ENCODE measurements at regions not wholly inside any gene's neighbourhood (a gene's known extent, or its start where the extent isn't known, plus 50 kb on each side); places are given as distances from the start of the nearest gene placed in this dataset.

DNA sequence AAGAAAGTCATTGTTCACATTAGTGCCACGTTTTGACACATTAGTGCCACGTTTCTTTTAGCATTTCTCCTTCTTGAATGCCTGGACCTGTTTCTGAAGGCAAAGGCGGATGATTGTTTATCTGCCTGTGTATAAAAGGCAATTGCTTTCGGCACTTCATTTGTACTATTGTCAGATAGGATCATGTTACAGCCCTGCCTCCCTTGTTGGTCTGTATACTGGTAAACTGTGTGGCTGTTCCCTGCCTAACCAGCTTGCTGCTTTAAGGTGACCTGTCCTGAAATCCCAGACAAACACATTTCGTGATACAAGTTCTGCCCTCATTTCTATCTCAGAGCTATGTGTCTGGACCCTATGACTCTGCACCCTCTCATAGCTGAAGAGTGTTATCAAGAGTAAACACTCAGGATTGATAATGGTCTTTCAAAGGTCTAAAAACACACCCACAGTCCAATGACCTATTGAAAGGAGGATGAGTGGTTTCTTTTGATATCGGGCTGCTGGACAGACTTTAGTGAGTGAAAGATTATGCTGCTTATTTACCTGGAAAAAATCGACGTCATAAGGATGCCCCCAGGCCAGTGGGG lies 276.3 kb upstream of the MCTP2 start:
- TF ChIP-seq, protein P1, sequence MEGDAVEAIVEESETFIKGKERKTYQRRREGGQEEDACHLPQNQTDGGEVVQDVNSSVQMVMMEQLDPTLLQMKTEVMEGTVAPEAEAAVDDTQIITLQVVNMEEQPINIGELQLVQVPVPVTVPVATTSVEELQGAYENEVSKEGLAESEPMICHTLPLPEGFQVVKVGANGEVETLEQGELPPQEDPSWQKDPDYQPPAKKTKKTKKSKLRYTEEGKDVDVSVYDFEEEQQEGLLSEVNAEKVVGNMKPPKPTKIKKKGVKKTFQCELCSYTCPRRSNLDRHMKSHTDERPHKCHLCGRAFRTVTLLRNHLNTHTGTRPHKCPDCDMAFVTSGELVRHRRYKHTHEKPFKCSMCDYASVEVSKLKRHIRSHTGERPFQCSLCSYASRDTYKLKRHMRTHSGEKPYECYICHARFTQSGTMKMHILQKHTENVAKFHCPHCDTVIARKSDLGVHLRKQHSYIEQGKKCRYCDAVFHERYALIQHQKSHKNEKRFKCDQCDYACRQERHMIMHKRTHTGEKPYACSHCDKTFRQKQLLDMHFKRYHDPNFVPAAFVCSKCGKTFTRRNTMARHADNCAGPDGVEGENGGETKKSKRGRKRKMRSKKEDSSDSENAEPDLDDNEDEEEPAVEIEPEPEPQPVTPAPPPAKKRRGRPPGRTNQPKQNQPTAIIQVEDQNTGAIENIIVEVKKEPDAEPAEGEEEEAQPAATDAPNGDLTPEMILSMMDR (IDR thresholded peaks at IDR 0.05; ENCODE audit: unreplicated experiment): no peak
- intact Hi-C loops (cut with micrococcal nuclease; ENCODE audit: unreplicated experiment): no loop called here
- H3K27ac Mint-ChIP-seq (ENCODE audit: unreplicated experiment): no peak overlapping the region
- no peaks in the 10 kb centered on the region for H3K27me3 Mint-ChIP-seq (ENCODE audit: unreplicated experiment)
- no peaks in the 10 kb centered on the region for H3K9me3 Mint-ChIP-seq (ENCODE audit: low read depth, unreplicated experiment)
- no TSS peak for BruUV-seq (replicated peaks)
- H3K4me1 Mint-ChIP-seq (ENCODE audit: low read depth, unreplicated experiment): no peaks in the 10 kb centered on the region
- no peak for DNase-seq
- CTCF ChIA-PET: no interaction called here
- H3K36me3 Mint-ChIP-seq (ENCODE audit: insufficient read depth, unreplicated experiment): no peaks in the 10 kb centered on the region
- H3K4me3 Mint-ChIP-seq (ENCODE audit: low read depth, unreplicated experiment): no peak overlapping the region

DNA sequence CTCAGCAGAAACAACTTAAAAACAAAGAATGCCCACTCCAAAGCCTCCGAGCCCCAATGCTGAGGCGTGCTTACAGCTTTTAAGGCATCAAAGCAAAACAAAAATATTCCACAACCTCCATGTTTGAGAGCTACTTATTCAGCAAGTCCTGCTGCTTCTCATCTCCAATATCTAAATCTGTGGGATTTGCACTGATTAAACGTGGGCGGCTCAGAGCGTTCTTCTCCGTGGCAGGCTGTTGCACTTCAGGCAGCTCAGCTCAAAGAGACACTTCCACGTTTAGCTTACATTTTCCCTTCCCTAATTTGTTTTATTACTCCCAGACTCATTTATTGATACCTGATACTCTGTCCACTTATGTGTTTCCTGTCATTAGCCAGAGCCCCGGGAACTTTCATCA lies 282.6 kb upstream of the MCTP2 start:
- H3K27me3 Mint-ChIP-seq (ENCODE audit: unreplicated experiment): no peaks in the 10 kb centered on the region
- intact Hi-C loops (cut with micrococcal nuclease; ENCODE audit: unreplicated experiment): no loop called here

DNA sequence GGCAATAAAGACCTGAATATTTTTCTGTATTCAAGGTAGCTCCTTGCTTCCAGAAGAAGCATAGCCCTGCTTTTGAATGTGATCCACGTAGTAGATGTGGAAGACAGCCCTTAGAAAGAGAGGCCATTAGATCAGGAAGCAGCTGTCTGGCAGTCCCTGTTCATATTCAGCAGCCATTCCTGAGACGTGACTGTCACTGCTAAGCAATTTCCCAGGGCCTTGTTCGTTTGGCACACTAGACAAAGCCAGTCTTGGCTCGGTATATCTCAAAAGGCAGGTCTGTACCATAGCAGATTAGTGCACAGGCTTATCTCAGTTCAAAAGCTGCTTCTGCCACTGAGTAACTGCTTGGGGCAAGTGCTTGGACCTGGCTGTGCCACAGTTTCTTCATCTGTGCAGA lies 287.8 kb upstream of the MCTP2 start:
- BruUV-seq (replicated peaks): no TSS peak
- no peak for DNase-seq
- no peaks in the 10 kb centered on the region for H3K36me3 Mint-ChIP-seq (ENCODE audit: insufficient read depth, unreplicated experiment)
- no peak overlapping the region for H3K4me3 Mint-ChIP-seq (ENCODE audit: low read depth, unreplicated experiment)
- CTCF ChIA-PET: no interaction called here
- no peak overlapping the region for H3K27ac Mint-ChIP-seq (ENCODE audit: unreplicated experiment)
- peaks cover 16% of the 10 kb centered on the region for H3K9me3 Mint-ChIP-seq (ENCODE audit: low read depth, unreplicated experiment)
- no peaks in the 10 kb centered on the region for H3K4me1 Mint-ChIP-seq (ENCODE audit: low read depth, unreplicated experiment)
- no peaks in the 10 kb centered on the region for H3K27me3 Mint-ChIP-seq (ENCODE audit: unreplicated experiment)
- TF ChIP-seq, protein P1 (IDR thresholded peaks at IDR 0.05; ENCODE audit: unreplicated experiment): no peak
- intact Hi-C loops (cut with micrococcal nuclease; ENCODE audit: unreplicated experiment): no loop called here

More for the DNA sequence above, 282.6 kb upstream of the MCTP2 start:
- no peak overlapping the region for H3K27ac Mint-ChIP-seq (ENCODE audit: unreplicated experiment)
- no peak overlapping the region for H3K4me3 Mint-ChIP-seq (ENCODE audit: low read depth, unreplicated experiment)
- CTCF ChIA-PET: no interaction called here
- H3K4me1 Mint-ChIP-seq (ENCODE audit: low read depth, unreplicated experiment): no peaks in the 10 kb centered on the region
- H3K9me3 Mint-ChIP-seq (ENCODE audit: low read depth, unreplicated experiment): peaks cover 8% of the 10 kb centered on the region
- no peak for DNase-seq
- BruUV-seq (replicated peaks): no TSS peak
- H3K36me3 Mint-ChIP-seq (ENCODE audit: insufficient read depth, unreplicated experiment): no peaks in the 10 kb centered on the region
- TF ChIP-seq, protein P1 (IDR thresholded peaks at IDR 0.05; ENCODE audit: unreplicated experiment): no peak

DNA sequence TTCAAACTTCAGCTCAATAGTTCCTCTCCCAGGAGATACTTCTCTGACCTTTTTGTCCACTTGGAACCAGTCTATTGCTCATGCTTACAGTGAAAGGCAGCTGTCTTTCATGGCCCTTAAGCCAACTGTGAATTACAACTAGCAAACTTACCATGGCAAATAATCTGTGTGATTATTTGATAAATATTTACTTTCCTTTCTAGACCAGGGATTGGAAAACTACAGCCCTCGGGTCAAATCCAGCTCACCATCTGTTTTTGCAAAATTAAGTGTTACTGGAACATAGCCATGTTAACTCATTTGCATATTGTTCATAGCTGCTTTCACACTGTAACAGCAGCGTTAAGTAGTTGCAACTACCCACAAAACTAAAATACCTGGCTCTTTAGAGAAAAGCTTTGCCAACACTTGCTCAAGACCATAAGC lies 289.1 kb upstream of the MCTP2 start:
- Mint-ChIP-seq H3K4me3 (ENCODE audit: low read depth, unreplicated experiment) (no peak overlapping the region), H3K4me1 (ENCODE audit: low read depth, unreplicated experiment) (no peaks in the 10 kb centered on the region), H3K27ac (ENCODE audit: unreplicated experiment) (no peak overlapping the region), H3K27me3 (ENCODE audit: unreplicated experiment) (no peaks in the 10 kb centered on the region), H3K9me3 (ENCODE audit: low read depth, unreplicated experiment) (peaks cover 22% of the 10 kb centered on the region), H3K36me3 (ENCODE audit: insufficient read depth, unreplicated experiment) (no peaks in the 10 kb centered on the region)
- intact Hi-C loops (cut with micrococcal nuclease; ENCODE audit: unreplicated experiment): no loop called here
- TF ChIP-seq, protein P1 (IDR thresholded peaks at IDR 0.05; ENCODE audit: unreplicated experiment): no peak
- CTCF ChIA-PET: interaction anchor here (0.5 to 0.6 kb wide), 2 partner anchors 12 to 553 kb away, joined by 3 read pairs; no protein-coding TSS in a partner anchor
- no peak for DNase-seq
- BruUV-seq (replicated peaks): no TSS peak
